ENCODE measurements at regions not wholly inside any gene's neighbourhood (a gene's known extent, or its start where the extent isn't known, plus 50 kb on each side); places are given as distances from the start of the nearest gene placed in this dataset.

DNA sequence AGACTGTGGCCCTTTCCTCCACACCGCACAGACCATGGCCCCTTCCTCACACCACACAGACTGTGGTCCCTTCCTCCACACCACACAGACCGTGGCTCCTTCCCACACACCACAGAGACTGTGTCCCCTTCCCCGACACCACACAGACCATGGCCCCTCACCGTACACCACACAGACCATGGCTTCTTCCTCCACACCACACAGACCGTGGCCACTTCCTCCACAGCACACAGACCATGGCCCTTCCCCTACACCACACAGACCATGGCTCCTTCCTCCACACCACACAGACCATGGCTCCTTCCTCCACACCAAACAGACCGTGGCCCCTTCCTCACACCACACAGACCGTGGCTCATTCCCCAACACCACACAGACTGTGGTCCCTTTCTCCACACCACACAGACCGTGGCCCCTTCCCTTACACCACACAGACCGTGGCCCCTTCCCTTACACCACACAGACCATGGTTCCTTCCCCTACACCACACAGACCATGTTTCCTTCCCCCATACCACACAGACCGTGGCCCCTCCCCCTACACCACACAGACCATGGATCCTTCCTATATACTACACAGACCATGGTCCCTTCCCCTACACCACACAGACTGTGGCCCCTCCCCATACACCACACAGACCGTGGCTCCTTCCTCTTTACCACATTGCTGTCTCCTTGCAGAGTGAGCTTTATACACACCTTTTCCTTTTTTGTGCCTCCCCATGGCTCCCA, 297.5 kb upstream of the FOXF1 start:
- no peak for TF ChIP-seq CTCF (IDR thresholded peaks at IDR 0.05)
- no peak for TF ChIP-seq POLR2A (IDR thresholded peaks at IDR 0.05)

All from lower leg skin (tissue), 3 donors.